HEK293 (cell line): ENCODE measurements at regions not wholly inside any gene's neighbourhood (a gene's known extent, or its start where the extent isn't known, plus 50 kb on each side); places are given as distances from the start of the nearest gene placed in this dataset.

ENCODE experiments used
- CTCF ChIA-PET: fragments of 350-600 bp; formaldehyde crosslinking; extraction: SDS; loops from one replicate; lab custom pipeline; 2021; ENCODE audit warnings: antibody characterized with exemption; lab: Yijun Ruan, JAX
- POLR2A ChIA-PET: fragments of 300-600 bp; formaldehyde crosslinking; extraction: SDS; loops from one replicate; lab custom pipeline; 2020; ENCODE audit warnings: antibody characterized with exemption, inconsistent platforms; lab: Yijun Ruan, JAX
- H3K27ac ChIP-seq: fragments of 200-500 bp; sonication (Bioruptor generic); 2 replicates; pipeline ENCODE4 v1.5.1; 2014; ENCODE audit warnings: low read depth, low read length, control low read depth, inconsistent platforms; ENCODE audit errors: extremely low read depth
- H3K36me3 ChIP-seq, 2 experiments: fragments of 200-500 bp in 1 of 2; sonication (Bioruptor generic) in 1 of 2; 1 replicate in 1 of 2; 2 replicates in 1 of 2; pipeline ENCODE4 v1.5.1; 2014 to 2017; ENCODE audit warnings: inconsistent platforms in 2 of 2, low read length in 2 of 2; ENCODE audit not compliant: control insufficient read depth in 2 of 2, insufficient read depth in 1 of 2
- H3K4me1 ChIP-seq: fragments of 200-500 bp; sonication (Bioruptor generic); 2 replicates; pipeline ENCODE4 v1.5.1; 2014; ENCODE audit warnings: mild to moderate bottlenecking, low read length, inconsistent platforms; ENCODE audit not compliant: control insufficient read depth, insufficient read depth
- H3K4me3 ChIP-seq: 2 replicates; pipeline ENCODE4 v1.5.1; 2011; ENCODE audit warnings: low read depth, mild to moderate bottlenecking, control low read depth, low read length, moderate library complexity
- H3K9me3 ChIP-seq: fragments of 200-500 bp; sonication (Bioruptor generic); 2 replicates; pipeline ENCODE4 v1.5.1; 2014; ENCODE audit warnings: low read depth, low read length, inconsistent platforms; ENCODE audit not compliant: control insufficient read depth, insufficient read depth
- BCL11B ChIP-seq: fragments of 450-650 bp; formaldehyde crosslinking; IDR thresholded peaks from 2 replicates; pipeline ENCODE4 v1.5.1; 2016; ENCODE audit warnings: low read depth, missing biosample characterization, missing genetic modification characterization
- GFI1B ChIP-seq: fragments of 450-650 bp; formaldehyde crosslinking; IDR thresholded peaks from 2 replicates; pipeline ENCODE4 v1.5.1; 2016; ENCODE audit warnings: missing biosample characterization, missing genetic modification characterization
- SP2 ChIP-seq: fragments of 450-650 bp; formaldehyde crosslinking; IDR thresholded peaks from 2 replicates; pipeline ENCODE4 v1.5.1; 2016; ENCODE audit warnings: missing biosample characterization, missing genetic modification characterization
- ZBTB7A ChIP-seq: fragments of 450-650 bp; formaldehyde crosslinking; IDR thresholded peaks from 2 replicates; pipeline ENCODE4 v1.5.1; 2016; ENCODE audit warnings: low read depth, missing biosample characterization, missing genetic modification characterization
- ZBTB8A ChIP-seq: fragments of 450-650 bp; formaldehyde crosslinking; IDR thresholded peaks from 2 replicates; pipeline ENCODE4 v1.5.1; 2016; ENCODE audit warnings: missing biosample characterization, missing genetic modification characterization
- ZNF121 ChIP-seq: fragments of 450-650 bp; formaldehyde crosslinking; IDR thresholded peaks from 2 replicates; pipeline ENCODE4 v1.5.1; 2016; ENCODE audit warnings: missing biosample characterization, missing genetic modification characterization
- ZNF23 ChIP-seq: fragments of 450-650 bp; formaldehyde crosslinking; IDR thresholded peaks from 2 replicates; pipeline ENCODE4 v1.5.1; 2016; ENCODE audit warnings: missing biosample characterization, missing genetic modification characterization, borderline replicate concordance
- ZNF248 ChIP-seq: fragments of 450-650 bp; formaldehyde crosslinking; IDR thresholded peaks from 2 replicates; pipeline ENCODE4 v1.5.1; 2017; ENCODE audit warnings: missing biosample characterization, missing genetic modification characterization
- ZNF335 ChIP-seq: fragments of 450-650 bp; formaldehyde crosslinking; conservative IDR thresholded peaks from 2 replicates; pipeline ENCODE4 v1.5.1; 2016; ENCODE audit warnings: missing biosample characterization, missing genetic modification characterization
- ZNF350 ChIP-seq: fragments of 450-650 bp; formaldehyde crosslinking; IDR thresholded peaks from 2 replicates; pipeline ENCODE4 v1.5.0; 2017; ENCODE audit warnings: missing biosample characterization, mild to moderate bottlenecking, missing genetic modification characterization
- ZNF354C ChIP-seq: fragments of 450-650 bp; formaldehyde crosslinking; IDR thresholded peaks from 2 replicates; pipeline ENCODE4 v1.5.1; 2016; ENCODE audit warnings: missing biosample characterization, missing genetic modification characterization, low read depth, borderline replicate concordance
- ZNF426 ChIP-seq: fragments of 450-650 bp; formaldehyde crosslinking; IDR thresholded peaks from 2 replicates; pipeline ENCODE4 v1.5.1; 2017; ENCODE audit warnings: missing biosample characterization, missing genetic modification characterization, mild to moderate bottlenecking, inconsistent platforms, moderate library complexity
- ZNF560 ChIP-seq: fragments of 450-650 bp; formaldehyde crosslinking; IDR thresholded peaks from 2 replicates; pipeline ENCODE4 v1.5.1; 2017; ENCODE audit warnings: missing biosample characterization, missing genetic modification characterization, borderline replicate concordance
- ZNF561 ChIP-seq: fragments of 450-650 bp; IDR thresholded peaks from 2 replicates; pipeline ENCODE4 v1.5.1; 2018; ENCODE audit warnings: missing biosample characterization, missing genetic modification characterization, borderline replicate concordance
- ZNF571 ChIP-seq: fragments of 450-650 bp; formaldehyde crosslinking; IDR thresholded peaks from 2 replicates; pipeline ENCODE4 v1.5.0; 2017; ENCODE audit warnings: missing biosample characterization, missing genetic modification characterization
- ZNF596 ChIP-seq: fragments of 450-650 bp; IDR thresholded peaks from 2 replicates; pipeline ENCODE4 v1.5.0; 2018; ENCODE audit warnings: missing biosample characterization, mild to moderate bottlenecking, missing genetic modification characterization, moderate library complexity
- ZNF677 ChIP-seq: fragments of 450-650 bp; IDR thresholded peaks from 2 replicates; pipeline ENCODE4 v1.5.0; 2018; ENCODE audit warnings: missing biosample characterization, mild to moderate bottlenecking, missing genetic modification characterization, moderate library complexity
- ZSCAN23 ChIP-seq: fragments of 450-650 bp; formaldehyde crosslinking; IDR thresholded peaks from 2 replicates; pipeline ENCODE4 v1.5.1; 2016; ENCODE audit warnings: missing biosample characterization, missing genetic modification characterization
- TF ChIP-seq, protein P1 (sequence below): fragments of 450-650 bp; formaldehyde crosslinking; IDR thresholded peaks from 2 replicates; pipeline ENCODE4 v1.5.1; 2016; ENCODE audit warnings: missing biosample characterization, missing genetic modification characterization
- TF ChIP-seq, protein P2 (sequence below): fragments of 450-650 bp; formaldehyde crosslinking; IDR thresholded peaks from 2 replicates; pipeline ENCODE4 v1.5.1; 2016; ENCODE audit warnings: missing biosample characterization, missing genetic modification characterization
- TF ChIP-seq, protein P3 (sequence below): fragments of 450-650 bp; formaldehyde crosslinking; conservative IDR thresholded peaks from 2 replicates; pipeline ENCODE4 v1.5.1; 2016; ENCODE audit warnings: low read depth, missing biosample characterization, missing genetic modification characterization
- TF ChIP-seq, protein P4 (sequence below): fragments of 450-650 bp; formaldehyde crosslinking; IDR thresholded peaks from 2 replicates; pipeline ENCODE4 v1.5.1; 2016; ENCODE audit warnings: missing biosample characterization, missing genetic modification characterization

DNA sequence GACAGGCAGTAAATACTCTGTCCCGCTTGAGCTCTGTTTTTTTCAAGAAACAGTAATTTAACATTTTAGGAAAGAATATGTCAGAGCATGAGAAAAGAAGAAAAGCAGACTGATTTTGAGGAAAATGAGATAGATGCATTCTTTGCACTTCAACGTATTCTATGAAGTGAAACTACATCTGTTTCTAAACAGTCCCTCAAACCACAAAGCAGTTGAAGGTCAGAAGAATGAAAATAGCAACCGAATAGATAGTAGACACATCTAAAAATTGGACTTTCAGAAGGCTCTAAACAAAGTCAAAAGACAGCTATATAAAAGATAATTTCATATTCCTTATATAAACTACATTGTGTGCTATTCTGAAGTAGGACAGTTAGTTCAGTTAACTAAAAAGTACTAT lies 172.6 kb upstream of the LRRC3B start (continued):
- no peak for TF ChIP-seq ZNF354C (tag by site-specific recombination)
- TF ChIP-seq ZNF335 (tag by site-specific recombination) = no peak
- TF ChIP-seq, all 188 proteins: peak for 0

DNA sequence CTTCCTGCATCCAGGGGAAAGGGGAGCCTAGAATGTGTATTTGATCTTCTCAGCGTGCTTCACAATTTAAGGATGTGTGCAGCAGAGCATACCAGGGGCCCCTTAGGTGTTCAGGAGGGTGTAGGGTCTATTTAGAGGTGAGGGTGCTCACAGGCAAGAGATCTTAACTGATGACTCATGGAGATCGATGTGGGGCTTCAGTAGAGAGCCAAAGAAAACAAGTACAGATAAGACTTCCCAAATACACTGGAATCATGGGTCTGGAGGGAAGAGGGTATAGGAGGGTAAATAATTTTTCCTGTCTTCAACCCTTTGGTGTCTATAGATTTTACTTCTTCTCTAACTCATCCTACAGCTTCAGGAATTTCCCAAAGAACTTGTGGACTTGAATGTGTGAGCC lies 170.2 kb upstream of the LRRC3B start:
- Histone ChIP-seq H3K4me3 (no peak overlapping the region), H3K4me1 (no peaks in the 10 kb centered on the region), H3K9me3 (no peaks in the 10 kb centered on the region), H3K27ac (no peak overlapping the region), H3K36me3 (no peaks in the 10 kb centered on the region)
- ChIA-PET POLR2A (no interaction called here), CTCF (no interaction called here)
- no peak for TF ChIP-seq ZNF677
- TF ChIP-seq ZBTB8A (tag by site-specific recombination) = no peak
- TF ChIP-seq GFI1B (tag by site-specific recombination) = no peak
- TF ChIP-seq ZNF596 = no peak
- no peak for TF ChIP-seq ZSCAN23 (tag by site-specific recombination)
- TF ChIP-seq BCL11B (tag by site-specific recombination) = no peak
- TF ChIP-seq ZNF560 (tag by site-specific recombination) = no peak
- TF ChIP-seq ZNF350 (tag by site-specific recombination) = no peak
- TF ChIP-seq, protein P1, sequence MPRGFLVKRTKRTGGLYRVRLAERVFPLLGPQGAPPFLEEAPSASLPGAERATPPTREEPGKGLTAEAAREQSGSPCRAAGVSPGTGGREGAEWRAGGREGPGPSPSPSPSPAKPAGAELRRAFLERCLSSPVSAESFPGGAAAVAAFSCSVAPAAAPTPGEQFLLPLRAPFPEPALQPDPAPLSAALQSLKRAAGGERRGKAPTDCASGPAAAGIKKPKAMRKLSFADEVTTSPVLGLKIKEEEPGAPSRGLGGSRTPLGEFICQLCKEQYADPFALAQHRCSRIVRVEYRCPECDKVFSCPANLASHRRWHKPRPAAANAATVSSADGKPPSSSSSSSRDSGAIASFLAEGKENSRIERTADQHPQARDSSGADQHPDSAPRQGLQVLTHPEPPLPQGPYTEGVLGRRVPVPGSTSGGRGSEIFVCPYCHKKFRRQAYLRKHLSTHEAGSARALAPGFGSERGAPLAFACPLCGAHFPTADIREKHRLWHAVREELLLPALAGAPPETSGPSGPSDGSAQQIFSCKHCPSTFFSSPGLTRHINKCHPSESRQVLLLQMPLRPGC (tag by site-specific recombination) = no peak
- no peak for TF ChIP-seq ZNF121 (tag by site-specific recombination)
- no peak for TF ChIP-seq ZNF23
- TF ChIP-seq ZNF571 (tag by site-specific recombination) = no peak
- TF ChIP-seq SP2 (tag by site-specific recombination) = no peak
- no peak for TF ChIP-seq ZNF561 (tag by site-specific recombination)
- TF ChIP-seq, protein P2, sequence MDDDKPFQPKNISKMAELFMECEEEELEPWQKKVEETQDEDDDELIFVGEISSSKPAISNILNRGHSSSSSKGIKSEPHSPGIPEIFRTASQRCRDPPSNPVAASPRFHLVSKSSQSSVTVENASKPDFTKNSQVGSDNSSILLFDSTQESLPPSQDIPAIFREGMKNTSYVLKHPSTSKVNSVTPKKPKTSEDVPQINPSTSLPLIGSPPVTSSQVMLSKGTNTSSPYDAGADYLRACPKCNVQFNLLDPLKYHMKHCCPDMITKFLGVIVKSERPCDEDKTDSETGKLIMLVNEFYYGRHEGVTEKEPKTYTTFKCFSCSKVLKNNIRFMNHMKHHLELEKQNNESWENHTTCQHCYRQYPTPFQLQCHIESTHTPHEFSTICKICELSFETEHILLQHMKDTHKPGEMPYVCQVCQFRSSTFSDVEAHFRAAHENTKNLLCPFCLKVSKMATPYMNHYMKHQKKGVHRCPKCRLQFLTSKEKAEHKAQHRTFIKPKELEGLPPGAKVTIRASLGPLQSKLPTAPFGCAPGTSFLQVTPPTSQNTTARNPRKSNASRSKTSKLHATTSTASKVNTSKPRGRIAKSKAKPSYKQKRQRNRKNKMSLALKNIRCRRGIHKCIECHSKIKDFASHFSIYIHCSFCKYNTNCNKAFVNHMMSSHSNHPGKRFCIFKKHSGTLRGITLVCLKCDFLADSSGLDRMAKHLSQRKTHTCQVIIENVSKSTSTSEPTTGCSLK = no peak
- TF ChIP-seq, protein P3, sequence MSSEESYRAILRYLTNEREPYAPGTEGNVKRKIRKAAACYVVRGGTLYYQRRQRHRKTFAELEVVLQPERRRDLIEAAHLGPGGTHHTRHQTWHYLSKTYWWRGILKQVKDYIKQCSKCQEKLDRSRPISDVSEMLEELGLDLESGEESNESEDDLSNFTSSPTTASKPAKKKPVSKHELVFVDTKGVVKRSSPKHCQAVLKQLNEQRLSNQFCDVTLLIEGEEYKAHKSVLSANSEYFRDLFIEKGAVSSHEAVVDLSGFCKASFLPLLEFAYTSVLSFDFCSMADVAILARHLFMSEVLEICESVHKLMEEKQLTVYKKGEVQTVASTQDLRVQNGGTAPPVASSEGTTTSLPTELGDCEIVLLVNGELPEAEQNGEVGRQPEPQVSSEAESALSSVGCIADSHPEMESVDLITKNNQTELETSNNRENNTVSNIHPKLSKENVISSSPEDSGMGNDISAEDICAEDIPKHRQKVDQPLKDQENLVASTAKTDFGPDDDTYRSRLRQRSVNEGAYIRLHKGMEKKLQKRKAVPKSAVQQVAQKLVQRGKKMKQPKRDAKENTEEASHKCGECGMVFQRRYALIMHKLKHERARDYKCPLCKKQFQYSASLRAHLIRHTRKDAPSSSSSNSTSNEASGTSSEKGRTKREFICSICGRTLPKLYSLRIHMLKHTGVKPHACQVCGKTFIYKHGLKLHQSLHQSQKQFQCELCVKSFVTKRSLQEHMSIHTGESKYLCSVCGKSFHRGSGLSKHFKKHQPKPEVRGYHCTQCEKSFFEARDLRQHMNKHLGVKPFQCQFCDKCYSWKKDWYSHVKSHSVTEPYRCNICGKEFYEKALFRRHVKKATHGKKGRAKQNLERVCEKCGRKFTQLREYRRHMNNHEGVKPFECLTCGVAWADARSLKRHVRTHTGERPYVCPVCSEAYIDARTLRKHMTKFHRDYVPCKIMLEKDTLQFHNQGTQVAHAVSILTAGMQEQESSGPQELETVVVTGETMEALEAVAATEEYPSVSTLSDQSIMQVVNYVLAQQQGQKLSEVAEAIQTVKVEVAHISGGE (tag by site-specific recombination) = no peak

DNA sequence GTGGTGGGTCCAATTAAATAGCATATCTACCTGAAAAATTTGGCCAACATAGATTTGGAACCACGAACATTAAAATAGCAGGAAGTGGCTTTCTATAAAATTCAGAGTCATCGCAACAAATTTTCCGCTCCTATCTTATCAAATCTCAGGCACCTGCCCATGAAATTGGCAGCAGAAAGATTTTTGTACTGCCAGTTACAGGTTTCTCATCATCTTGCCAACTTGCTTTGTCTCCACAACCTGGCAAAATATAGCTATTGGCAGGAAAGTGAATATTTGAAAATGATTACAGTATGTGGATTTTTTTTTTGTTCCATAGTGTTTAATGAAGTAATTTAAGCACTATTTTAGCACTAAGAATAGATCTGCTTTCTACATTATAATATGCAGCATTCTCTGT lies 161.6 kb upstream of the LRRC3B start:
- no peaks in the 10 kb centered on the region for H3K9me3 ChIP-seq
- no peaks in the 10 kb centered on the region for H3K36me3 ChIP-seq
- POLR2A ChIA-PET = no interaction called here
- no peak for TF ChIP-seq ZNF426 (tag by site-specific recombination)
- no peak for TF ChIP-seq ZNF248 (tag by site-specific recombination)
- TF ChIP-seq, protein P4, sequence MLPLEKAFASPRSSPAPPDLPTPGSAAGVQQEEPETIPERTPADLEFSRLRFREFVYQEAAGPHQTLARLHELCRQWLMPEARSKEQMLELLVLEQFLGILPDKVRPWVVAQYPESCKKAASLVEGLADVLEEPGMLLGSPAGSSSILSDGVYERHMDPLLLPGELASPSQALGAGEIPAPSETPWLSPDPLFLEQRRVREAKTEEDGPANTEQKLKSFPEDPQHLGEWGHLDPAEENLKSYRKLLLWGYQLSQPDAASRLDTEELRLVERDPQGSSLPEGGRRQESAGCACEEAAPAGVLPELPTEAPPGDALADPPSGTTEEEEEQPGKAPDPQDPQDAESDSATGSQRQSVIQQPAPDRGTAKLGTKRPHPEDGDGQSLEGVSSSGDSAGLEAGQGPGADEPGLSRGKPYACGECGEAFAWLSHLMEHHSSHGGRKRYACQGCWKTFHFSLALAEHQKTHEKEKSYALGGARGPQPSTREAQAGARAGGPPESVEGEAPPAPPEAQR = no peak
- no peak for TF ChIP-seq ZBTB7A (tag by site-specific recombination)
- CTCF ChIA-PET = no interaction called here
- H3K27ac ChIP-seq = no peak overlapping the region
- no peaks in the 10 kb centered on the region for H3K4me1 ChIP-seq
- H3K4me3 ChIP-seq = no peak overlapping the region
